ENCODE measurements at regions not wholly inside any gene's neighbourhood (a gene's known extent, or its start where the extent isn't known, plus 50 kb on each side); places are given as distances from the start of the nearest gene placed in this dataset.

- Histone ChIP-seq H3K4me2 (ENCODE audit: extremely low read depth, insufficient read depth, low read length) (no peak overlapping the region), H3K36me3 (ENCODE audit: control insufficient read depth, insufficient read depth, low read length) (no peaks in the 10 kb centered on the region), H3K9me3 (ENCODE audit: control insufficient read depth, insufficient read depth, low read depth, low read length) (no peaks in the 10 kb centered on the region), H3K9ac (ENCODE audit: insufficient read depth, low read length) (no peak overlapping the region), H3K27ac (ENCODE audit: insufficient read depth, low read length) (no peak overlapping the region), H3K79me2 (ENCODE audit: control insufficient read depth, insufficient read depth, low read length) (no peaks in the 10 kb centered on the region), H3K4me1 (ENCODE audit: control insufficient read depth, extremely low read depth, insufficient read depth, low read length) (no peaks in the 10 kb centered on the region), H4K20me1 (ENCODE audit: control insufficient read depth, extremely low read depth, insufficient read depth, low read length) (no peaks in the 10 kb centered on the region), H3K4me3 (replicated peaks in 1 of 4; ENCODE audit: control extremely low read depth in 1 of 4, insufficient read depth in 1 of 4, low read depth in 3 of 4, low read length in 4 of 4) (no peak overlapping the region), H3K27me3 (ENCODE audit: control insufficient read depth, insufficient read depth, low read length) (no peaks in the 10 kb centered on the region), H2AFZ (ENCODE audit: low read length) (no peak overlapping the region)
- TF ChIP-seq EZH2 (IDR thresholded peaks at IDR 0.05; ENCODE audit: low read length, missing control alignments) (no peak), CTCF (conservative IDR thresholded peaks at IDR 0.05 in 1 of 2, IDR thresholded peaks at IDR 0.05 in 1 of 2; ENCODE audit: low read depth in 1 of 2, low read length in 2 of 2) (no peak)
- DNase-seq (ENCODE audit: low read depth in 2 of 2): no peak
Observed at GRCh38 chr7:11294218-11294617, 320.5 kb downstream of the PHF14 start.

- no peaks in the 10 kb centered on the region for H3K36me3 ChIP-seq (ENCODE audit: control insufficient read depth, insufficient read depth, low read length)
- DNase-seq (ENCODE audit: low read depth in 2 of 2): no peak
- no peak overlapping the region for H2AFZ ChIP-seq (ENCODE audit: low read length)
- H3K79me2 ChIP-seq (ENCODE audit: control insufficient read depth, insufficient read depth, low read length): no peaks in the 10 kb centered on the region
- H4K20me1 ChIP-seq (ENCODE audit: control insufficient read depth, extremely low read depth, insufficient read depth, low read length): no peaks in the 10 kb centered on the region
- H3K9ac ChIP-seq (ENCODE audit: insufficient read depth, low read length): no peak overlapping the region
- H3K4me3 ChIP-seq (replicated peaks in 1 of 4; ENCODE audit: control extremely low read depth in 1 of 4, insufficient read depth in 1 of 4, low read depth in 3 of 4, low read length in 4 of 4): no peak overlapping the region
- no peaks in the 10 kb centered on the region for H3K9me3 ChIP-seq (ENCODE audit: control insufficient read depth, insufficient read depth, low read depth, low read length)
- H3K27ac ChIP-seq (ENCODE audit: insufficient read depth, low read length): no peak overlapping the region
- no peaks in the 10 kb centered on the region for H3K27me3 ChIP-seq (ENCODE audit: control insufficient read depth, insufficient read depth, low read length)
- H3K4me1 ChIP-seq (ENCODE audit: control insufficient read depth, extremely low read depth, insufficient read depth, low read length): no peaks in the 10 kb centered on the region
- H3K4me2 ChIP-seq (ENCODE audit: extremely low read depth, insufficient read depth, low read length): no peak overlapping the region
- TF ChIP-seq EZH2 (IDR thresholded peaks at IDR 0.05; ENCODE audit: low read length, missing control alignments): no peak
- no peak for TF ChIP-seq CTCF (conservative IDR thresholded peaks at IDR 0.05 in 1 of 2, IDR thresholded peaks at IDR 0.05 in 1 of 2; ENCODE audit: low read depth in 1 of 2, low read length in 2 of 2)
Observed at GRCh38 chr7:11294965-11295364, 321.3 kb downstream of the PHF14 start.

GRCh38 chr7:11297126-11297625 lies 323.5 kb downstream of the PHF14 start:
- no peak for TF ChIP-seq CTCF (conservative IDR thresholded peaks at IDR 0.05 in 1 of 2, IDR thresholded peaks at IDR 0.05 in 1 of 2; ENCODE audit: low read depth in 1 of 2, low read length in 2 of 2)
- no peak for TF ChIP-seq EZH2 (IDR thresholded peaks at IDR 0.05; ENCODE audit: low read length, missing control alignments)

More at GRCh38 chr7:11297126-11297625, 323.5 kb downstream of the PHF14 start:
- H2AFZ ChIP-seq (ENCODE audit: low read length): no peak overlapping the region
- H3K27ac ChIP-seq (ENCODE audit: insufficient read depth, low read length): no peak overlapping the region
- H3K27me3 ChIP-seq (ENCODE audit: control insufficient read depth, insufficient read depth, low read length): no peaks in the 10 kb centered on the region
- H3K4me1 ChIP-seq (ENCODE audit: control insufficient read depth, extremely low read depth, insufficient read depth, low read length): no peaks in the 10 kb centered on the region
- no peaks in the 10 kb centered on the region for H3K9me3 ChIP-seq (ENCODE audit: control insufficient read depth, insufficient read depth, low read depth, low read length)
- H3K36me3 ChIP-seq (ENCODE audit: control insufficient read depth, insufficient read depth, low read length): no peaks in the 10 kb centered on the region
- no peak overlapping the region for H3K9ac ChIP-seq (ENCODE audit: insufficient read depth, low read length)
- no peak for DNase-seq (ENCODE audit: low read depth in 2 of 2)
- no peaks in the 10 kb centered on the region for H3K79me2 ChIP-seq (ENCODE audit: control insufficient read depth, insufficient read depth, low read length)
- H3K4me3 ChIP-seq (replicated peaks in 1 of 4; ENCODE audit: control extremely low read depth in 1 of 4, insufficient read depth in 1 of 4, low read depth in 3 of 4, low read length in 4 of 4): no peak overlapping the region
- H3K4me2 ChIP-seq (ENCODE audit: extremely low read depth, insufficient read depth, low read length): no peak overlapping the region
- H4K20me1 ChIP-seq (ENCODE audit: control insufficient read depth, extremely low read depth, insufficient read depth, low read length): no peaks in the 10 kb centered on the region

Measured in fibroblast of lung (primary cell).